OCI-LY1 (cell line): ENCODE measurements at regions not wholly inside any gene's neighbourhood (a gene's known extent, or its start where the extent isn't known, plus 50 kb on each side); places are given as distances from the start of the nearest gene placed in this dataset.
"Not testable (repeated sequence)": the region's sequence is repeated elsewhere in the genome, so short reads cannot be mapped to it uniquely, and the experiment has no call there.

ENCODE experiments used
- EZH2 ChIP-seq: fragments of 200-600 bp; sonication (generic), shearing (Covaris generic); IDR thresholded peaks from 2 replicates; pipeline ENCODE4 v1.8.0; 2017; ENCODE audit warnings: borderline replicate concordance, mixed run types, mild to moderate bottlenecking, antibody characterized with exemption, low read length, moderate library complexity, mixed read lengths
- TF ChIP-seq, protein P1 (sequence below): fragments of 200-600 bp; sonication (generic), shearing (Covaris generic); IDR thresholded peaks from 2 replicates; pipeline ENCODE4 v1.5.1; 2017; ENCODE audit warnings: mild to moderate bottlenecking, antibody characterized with exemption, low read length, moderate library complexity, mixed read lengths

- TF ChIP-seq, protein P1, sequence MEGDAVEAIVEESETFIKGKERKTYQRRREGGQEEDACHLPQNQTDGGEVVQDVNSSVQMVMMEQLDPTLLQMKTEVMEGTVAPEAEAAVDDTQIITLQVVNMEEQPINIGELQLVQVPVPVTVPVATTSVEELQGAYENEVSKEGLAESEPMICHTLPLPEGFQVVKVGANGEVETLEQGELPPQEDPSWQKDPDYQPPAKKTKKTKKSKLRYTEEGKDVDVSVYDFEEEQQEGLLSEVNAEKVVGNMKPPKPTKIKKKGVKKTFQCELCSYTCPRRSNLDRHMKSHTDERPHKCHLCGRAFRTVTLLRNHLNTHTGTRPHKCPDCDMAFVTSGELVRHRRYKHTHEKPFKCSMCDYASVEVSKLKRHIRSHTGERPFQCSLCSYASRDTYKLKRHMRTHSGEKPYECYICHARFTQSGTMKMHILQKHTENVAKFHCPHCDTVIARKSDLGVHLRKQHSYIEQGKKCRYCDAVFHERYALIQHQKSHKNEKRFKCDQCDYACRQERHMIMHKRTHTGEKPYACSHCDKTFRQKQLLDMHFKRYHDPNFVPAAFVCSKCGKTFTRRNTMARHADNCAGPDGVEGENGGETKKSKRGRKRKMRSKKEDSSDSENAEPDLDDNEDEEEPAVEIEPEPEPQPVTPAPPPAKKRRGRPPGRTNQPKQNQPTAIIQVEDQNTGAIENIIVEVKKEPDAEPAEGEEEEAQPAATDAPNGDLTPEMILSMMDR: not testable (repeated sequence)
- not testable (repeated sequence) for TF ChIP-seq EZH2
These were observed 106.6 kb upstream of the SAMD11 start for GRCh38 chr1:817071-817599.
